HCT116 (cell line): ENCODE measurements at regions not wholly inside any gene's neighbourhood (a gene's known extent, or its start where the extent isn't known, plus 50 kb on each side); places are given as distances from the start of the nearest gene placed in this dataset.

Experiments used
- ATAC-seq: fragments of 200-7000 bp; cut with Tn5 transposase; 2 replicates; pipeline ENCODE4 v1.9.1; 2020; ENCODE audit warnings: mild to moderate bottlenecking, moderate library complexity
- BruUV-seq: library from RNA; stranded (reverse); fragments of 400-500 nt; replicated peaks from 2 replicates; lab custom pipeline; 2021; lab: Mats Ljungman, UMichigan
- CTCF ChIA-PET: fragments of 300-600 bp; sonication (Branson Sonifier 250); formaldehyde crosslinking; loops from one replicate; lab custom pipeline; 2021; ENCODE audit warnings: antibody characterized with exemption; lab: Charles Lee
- POLR2A ChIA-PET: fragments of 300-600, 350-600 bp; sonication (Branson Sonifier 250); formaldehyde crosslinking; loops from one replicate; lab custom pipeline; 2021; ENCODE audit warnings: antibody characterized with exemption; lab: Charles Lee
- RAD21 ChIA-PET, 2 experiments: fragments of 300-600 bp; sonication (Branson Sonifier 250); formaldehyde crosslinking; loops; one replicate each; lab custom pipeline; 2023; ENCODE audit warnings: low total read pairs in 2 of 2; ENCODE audit not compliant: uncharacterized antibody in 2 of 2, unreplicated experiment in 2 of 2, low non-redundant PET in 1 of 2; lab: Charles Lee
- DNase-seq: peaks from one replicate; pipeline ENCODE4 v3.0.0-alpha.2; 2010; ENCODE audit warnings: low read depth, low spot score
- H2AFZ ChIP-seq: fragments of 200-600 bp; shearing (Covaris generic), sonication (generic); 2 replicates; pipeline ENCODE4 v1.6.1; 2017; ENCODE audit warnings: low read depth, mixed run types, mixed read lengths, antibody characterized with exemption, low read length; ENCODE audit not compliant: poor library complexity, severe bottlenecking
- H3K27ac ChIP-seq: 2 replicates; pipeline ENCODE4 v1.5.1; 2012; ENCODE audit warnings: low read depth, low read length
- H3K27me3 ChIP-seq: fragments of 200-600 bp; sonication (generic); 2 replicates; pipeline ENCODE4 v1.6.1; 2016; ENCODE audit warnings: mixed run types, low read length, mixed read lengths; ENCODE audit not compliant: insufficient read depth
- H3K36me3 ChIP-seq, 2 experiments: fragments of 200-500 bp in 1 of 2; fragments of 200-600 bp in 1 of 2; sonication (Bioruptor generic) in 1 of 2; sonication (generic) in 1 of 2; 2 replicates each; pipeline versions ENCODE4 v1.5.1 to v1.6.1; 2014 to 2016; ENCODE audit warnings: low read length in 2 of 2, inconsistent platforms in 1 of 2, mixed read lengths in 1 of 2, mixed run types in 1 of 2; ENCODE audit not compliant: insufficient read depth in 2 of 2, control insufficient read depth in 1 of 2
- H3K4me1 ChIP-seq, 2 experiments: fragments of 200-600 bp in 1 of 2; sonication (generic) in 1 of 2; 2 replicates each; pipeline versions ENCODE4 v1.5.1 to v1.6.1; 2012 to 2017; ENCODE audit warnings: low read length in 2 of 2, inconsistent platforms in 1 of 2, mild to moderate bottlenecking in 1 of 2, mixed read lengths in 1 of 2, mixed run types in 1 of 2, moderate library complexity in 1 of 2; ENCODE audit not compliant: insufficient read depth in 2 of 2, control insufficient read depth in 1 of 2
- H3K4me2 ChIP-seq: fragments of 200-600 bp; sonication (generic); 2 replicates; pipeline ENCODE4 v1.6.1; 2017; ENCODE audit warnings: mixed run types, low read length, mixed read lengths
- H3K4me3 ChIP-seq, 2 experiments: fragments of 200-600 bp in 1 of 2; sonication (generic) in 1 of 2; replicated peaks in 1 of 2; 2 replicates each; pipeline ENCODE4 v1.5.1; 2011 to 2016; ENCODE audit warnings: low read length in 2 of 2, control low read depth in 1 of 2, low read depth in 1 of 2, mild to moderate bottlenecking in 1 of 2, mixed read lengths in 1 of 2, mixed run types in 1 of 2
- H3K79me2 ChIP-seq: fragments of 200-600 bp; sonication (generic); 2 replicates; pipeline ENCODE4 v1.6.1; 2017; ENCODE audit warnings: mild to moderate bottlenecking, mixed run types, low read length, moderate library complexity, mixed read lengths; ENCODE audit not compliant: insufficient read depth
- H3K9ac ChIP-seq: fragments of 200-600 bp; sonication (generic); 2 replicates; pipeline ENCODE4 v1.6.1; 2016; ENCODE audit warnings: low read length, mixed read lengths
- H3K9me2 ChIP-seq: fragments of 200-600 bp; sonication (generic), shearing (Covaris generic); 2 replicates; pipeline ENCODE4 v1.6.1; 2017; ENCODE audit warnings: mixed run types, mild to moderate bottlenecking, moderate library complexity; ENCODE audit not compliant: insufficient read depth
- H3K9me3 ChIP-seq, 2 experiments: fragments of 200-500 bp in 1 of 2; fragments of 200-600 bp in 1 of 2; sonication (Bioruptor generic) in 1 of 2; sonication (generic) in 1 of 2; 2 replicates each; pipeline ENCODE4 v1.6.1; 2014 to 2017; ENCODE audit warnings: low read length in 2 of 2, mixed read lengths in 2 of 2, inconsistent platforms in 1 of 2, low read depth in 1 of 2, mild to moderate bottlenecking in 1 of 2, mixed run types in 1 of 2, moderate library complexity in 1 of 2; ENCODE audit not compliant: control insufficient read depth in 1 of 2, insufficient read depth in 1 of 2
- H4K20me1 ChIP-seq: fragments of 200-600 bp; sonication (generic), shearing (Covaris generic); 2 replicates; pipeline ENCODE4 v1.6.1; 2017; ENCODE audit warnings: mixed run types, mild to moderate bottlenecking, moderate library complexity; ENCODE audit not compliant: insufficient read depth
- CEBPB ChIP-seq: IDR thresholded peaks from 2 replicates; pipeline ENCODE4 v1.6.1; 2012; ENCODE audit warnings: low read depth
- EZH2phosphoT487 ChIP-seq: fragments of 200-600 bp; IDR thresholded peaks from 2 replicates; pipeline ENCODE4 v1.6.1; 2018; ENCODE audit warnings: antibody characterized with exemption, borderline replicate concordance
- FOSL1 ChIP-seq: IDR thresholded peaks from 2 replicates; pipeline ENCODE4 v1.6.1; 2012; ENCODE audit warnings: low read depth
- JUND ChIP-seq: IDR thresholded peaks from 2 replicates; pipeline ENCODE4 v1.6.1; 2012
- POLR2AphosphoS5 ChIP-seq: IDR thresholded peaks from 2 replicates; pipeline ENCODE4 v1.6.1; 2011; ENCODE audit warnings: mild to moderate bottlenecking, low read depth, low read length, moderate library complexity
- SP1 ChIP-seq: IDR thresholded peaks from 2 replicates; pipeline ENCODE4 v1.6.1; 2012; ENCODE audit warnings: low read depth
- TCF7L2 ChIP-seq: IDR thresholded peaks from 2 replicates; pipeline ENCODE4 v1.7.0; 2011; ENCODE audit warnings: borderline replicate concordance, inconsistent platforms; ENCODE audit not compliant: insufficient read depth, insufficient read length; ENCODE audit errors: extremely low read depth
- YY1 ChIP-seq: IDR thresholded peaks from 2 replicates; pipeline ENCODE4 v1.6.1; 2011; ENCODE audit warnings: low read length, low read depth, moderate library complexity, mild to moderate bottlenecking; ENCODE audit not compliant: insufficient replicate concordance; ENCODE audit errors: extremely low read depth
- ZNF274 ChIP-seq: fragments of 200-500 bp; sonication (Bioruptor generic); IDR thresholded peaks from 2 replicates; pipeline ENCODE4 v1.6.1; 2014; ENCODE audit warnings: mild to moderate bottlenecking, low read depth, low read length, inconsistent platforms
- intact Hi-C: fragments of 100-400 bp; cut with micrococcal nuclease; formaldehyde crosslinking; loops from 2 replicates; pipeline ENCODE4 v1.10.0; 2022
- TF ChIP-seq, protein P1 (sequence below), 3 experiments: fragments of 200-600 bp in 1 of 3; sonication (generic) in 1 of 3; IDR thresholded peaks in 2 of 3; conservative IDR thresholded peaks in 1 of 3; 2 replicates each; pipeline ENCODE4 v1.5.1; 2012 to 2017; ENCODE audit warnings: low read depth in 2 of 3, low read length in 2 of 3, antibody characterized with exemption in 1 of 3, borderline replicate concordance in 1 of 3, control low read depth in 1 of 3, mild to moderate bottlenecking in 1 of 3, mixed read lengths in 1 of 3, mixed run types in 1 of 3, moderate library complexity in 1 of 3; ENCODE audit not compliant: insufficient read depth in 1 of 3
- TF ChIP-seq, protein P2 (sequence below): IDR thresholded peaks from 2 replicates; pipeline ENCODE4 v1.6.1; 2012; ENCODE audit warnings: low read depth
- TF ChIP-seq, protein P3 (sequence below): IDR thresholded peaks from 2 replicates; pipeline ENCODE4 v1.6.1; 2012

DNA sequence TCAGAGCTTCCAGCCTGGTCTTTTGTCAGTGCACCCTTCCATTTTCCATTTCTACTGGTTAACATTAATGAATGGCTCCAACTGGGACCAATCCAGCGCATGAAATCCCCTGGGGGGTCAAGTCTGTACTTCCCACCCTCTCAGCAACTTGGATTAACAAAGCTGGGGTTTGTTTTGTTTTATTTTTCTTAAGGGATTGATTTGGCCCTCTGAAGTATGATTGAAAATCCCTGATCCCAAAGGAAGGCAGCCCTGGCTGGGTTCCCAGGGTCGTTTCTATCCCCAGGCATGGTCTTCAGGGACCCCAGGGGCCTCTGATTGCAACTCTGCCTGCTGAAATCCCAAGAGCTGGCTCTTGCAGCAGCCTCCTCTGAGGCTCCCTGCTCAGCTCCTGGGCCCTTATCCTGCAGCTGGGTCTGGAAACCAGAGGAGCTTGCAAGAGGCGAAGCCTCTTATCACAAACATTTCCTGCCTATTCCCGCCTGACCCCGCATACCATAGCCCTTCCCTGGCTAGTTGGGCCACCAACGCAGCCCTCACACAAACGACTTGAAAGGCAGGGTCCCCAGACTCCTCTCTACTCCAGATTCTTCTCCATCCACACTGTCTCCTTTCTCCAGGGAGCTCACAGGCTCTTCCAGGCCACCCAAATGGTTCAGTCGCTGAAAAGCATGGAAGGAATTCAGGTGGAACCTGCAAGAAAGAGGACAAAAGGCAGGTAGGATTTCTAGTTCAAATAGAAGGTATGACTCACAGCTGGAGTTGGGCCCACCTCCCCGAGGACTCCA is 109.7 kb upstream of the PKDCC start:
- Histone ChIP-seq H4K20me1 (no peaks in the 10 kb centered on the region), H3K9ac (no peak overlapping the region), H2AFZ (no peak overlapping the region), H3K36me3 (no peaks in the 10 kb centered on the region), H3K9me2 (no peaks in the 10 kb centered on the region), H3K4me1 (no peaks in the 10 kb centered on the region)
- intact Hi-C loops: no loop called here
- ChIA-PET CTCF (no interaction called here), POLR2A (interaction anchor here (0.5 kb wide), 1 partner anchor 448 kb away, joined by 3 read pairs; no protein-coding TSS in a partner anchor), RAD21 (no interaction called here)
- DNase-seq: no peak
- BruUV-seq: no TSS peak
- TF ChIP-seq CEBPB: no peak
- no peak for TF ChIP-seq TCF7L2
- TF ChIP-seq, protein P1, sequence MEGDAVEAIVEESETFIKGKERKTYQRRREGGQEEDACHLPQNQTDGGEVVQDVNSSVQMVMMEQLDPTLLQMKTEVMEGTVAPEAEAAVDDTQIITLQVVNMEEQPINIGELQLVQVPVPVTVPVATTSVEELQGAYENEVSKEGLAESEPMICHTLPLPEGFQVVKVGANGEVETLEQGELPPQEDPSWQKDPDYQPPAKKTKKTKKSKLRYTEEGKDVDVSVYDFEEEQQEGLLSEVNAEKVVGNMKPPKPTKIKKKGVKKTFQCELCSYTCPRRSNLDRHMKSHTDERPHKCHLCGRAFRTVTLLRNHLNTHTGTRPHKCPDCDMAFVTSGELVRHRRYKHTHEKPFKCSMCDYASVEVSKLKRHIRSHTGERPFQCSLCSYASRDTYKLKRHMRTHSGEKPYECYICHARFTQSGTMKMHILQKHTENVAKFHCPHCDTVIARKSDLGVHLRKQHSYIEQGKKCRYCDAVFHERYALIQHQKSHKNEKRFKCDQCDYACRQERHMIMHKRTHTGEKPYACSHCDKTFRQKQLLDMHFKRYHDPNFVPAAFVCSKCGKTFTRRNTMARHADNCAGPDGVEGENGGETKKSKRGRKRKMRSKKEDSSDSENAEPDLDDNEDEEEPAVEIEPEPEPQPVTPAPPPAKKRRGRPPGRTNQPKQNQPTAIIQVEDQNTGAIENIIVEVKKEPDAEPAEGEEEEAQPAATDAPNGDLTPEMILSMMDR (IDR thresholded peaks at IDR 0.05 in 2 of 3, conservative IDR thresholded peaks at IDR 0.05 in 1 of 3; ENCODE audit: borderline replicate concordance in 1 of 3, insufficient read depth in 1 of 3, low read depth in 2 of 3, low read length in 2 of 3): no peak
- no peak for TF ChIP-seq EZH2phosphoT487
- no peak for TF ChIP-seq YY1
- TF ChIP-seq ZNF274: no peak
- TF ChIP-seq FOSL1: no peak
- TF ChIP-seq JUND: no peak
- TF ChIP-seq POLR2AphosphoS5: no peak
- TF ChIP-seq SP1: no peak
- TF ChIP-seq, protein P2, sequence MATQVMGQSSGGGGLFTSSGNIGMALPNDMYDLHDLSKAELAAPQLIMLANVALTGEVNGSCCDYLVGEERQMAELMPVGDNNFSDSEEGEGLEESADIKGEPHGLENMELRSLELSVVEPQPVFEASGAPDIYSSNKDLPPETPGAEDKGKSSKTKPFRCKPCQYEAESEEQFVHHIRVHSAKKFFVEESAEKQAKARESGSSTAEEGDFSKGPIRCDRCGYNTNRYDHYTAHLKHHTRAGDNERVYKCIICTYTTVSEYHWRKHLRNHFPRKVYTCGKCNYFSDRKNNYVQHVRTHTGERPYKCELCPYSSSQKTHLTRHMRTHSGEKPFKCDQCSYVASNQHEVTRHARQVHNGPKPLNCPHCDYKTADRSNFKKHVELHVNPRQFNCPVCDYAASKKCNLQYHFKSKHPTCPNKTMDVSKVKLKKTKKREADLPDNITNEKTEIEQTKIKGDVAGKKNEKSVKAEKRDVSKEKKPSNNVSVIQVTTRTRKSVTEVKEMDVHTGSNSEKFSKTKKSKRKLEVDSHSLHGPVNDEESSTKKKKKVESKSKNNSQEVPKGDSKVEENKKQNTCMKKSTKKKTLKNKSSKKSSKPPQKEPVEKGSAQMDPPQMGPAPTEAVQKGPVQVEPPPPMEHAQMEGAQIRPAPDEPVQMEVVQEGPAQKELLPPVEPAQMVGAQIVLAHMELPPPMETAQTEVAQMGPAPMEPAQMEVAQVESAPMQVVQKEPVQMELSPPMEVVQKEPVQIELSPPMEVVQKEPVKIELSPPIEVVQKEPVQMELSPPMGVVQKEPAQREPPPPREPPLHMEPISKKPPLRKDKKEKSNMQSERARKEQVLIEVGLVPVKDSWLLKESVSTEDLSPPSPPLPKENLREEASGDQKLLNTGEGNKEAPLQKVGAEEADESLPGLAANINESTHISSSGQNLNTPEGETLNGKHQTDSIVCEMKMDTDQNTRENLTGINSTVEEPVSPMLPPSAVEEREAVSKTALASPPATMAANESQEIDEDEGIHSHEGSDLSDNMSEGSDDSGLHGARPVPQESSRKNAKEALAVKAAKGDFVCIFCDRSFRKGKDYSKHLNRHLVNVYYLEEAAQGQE: no peak
- TF ChIP-seq, protein P3, sequence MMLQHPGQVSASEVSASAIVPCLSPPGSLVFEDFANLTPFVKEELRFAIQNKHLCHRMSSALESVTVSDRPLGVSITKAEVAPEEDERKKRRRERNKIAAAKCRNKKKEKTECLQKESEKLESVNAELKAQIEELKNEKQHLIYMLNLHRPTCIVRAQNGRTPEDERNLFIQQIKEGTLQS: no peak
- TF ChIP-seq, all 23 proteins: peak for 0
- no peak for ATAC-seq
- Histone ChIP-seq H3K4me3 (no peak overlapping the region), H3K27me3 (peaks cover 4% of the 10 kb centered on the region; the same call in 1 of the 2 replicates), H3K4me2 (no peak overlapping the region), H3K9me3 (no peaks in the 10 kb centered on the region), H3K79me2 (no peaks in the 10 kb centered on the region), H3K27ac (no peak overlapping the region)
